Esophagus muscularis mucosa (tissue), 3 donors: ENCODE measurements at regions not wholly inside any gene's neighbourhood (a gene's known extent, or its start where the extent isn't known, plus 50 kb on each side); places are given as distances from the start of the nearest gene placed in this dataset.

Experiments
- POLR2A ChIP-seq: fragments of 450-650 bp; IDR thresholded peaks from one replicate; pipeline ENCODE4 v1.6.1; 2017; ENCODE audit warnings: antibody characterized with exemption, moderate library complexity, mild to moderate bottlenecking, low read depth
- POLR2AphosphoS5 ChIP-seq, 2 donors: sonication (generic); formaldehyde crosslinking; IDR thresholded peaks; one replicate each; pipeline ENCODE4 v1.6.1; 2017; ENCODE audit warnings: antibody characterized with exemption in 2 of 2
- TF ChIP-seq, protein P1 (sequence below), 3 experiments: fragments of 200-600 bp in 2 of 3; fragments of 450-650 bp in 1 of 3; sonication (generic) in 2 of 3; IDR thresholded peaks; one replicate each; pipeline ENCODE4 v1.5.1; 2017 to 2019; ENCODE audit warnings: antibody characterized with exemption in 3 of 3, mild to moderate bottlenecking in 2 of 3, moderate library complexity in 1 of 3

DNA sequence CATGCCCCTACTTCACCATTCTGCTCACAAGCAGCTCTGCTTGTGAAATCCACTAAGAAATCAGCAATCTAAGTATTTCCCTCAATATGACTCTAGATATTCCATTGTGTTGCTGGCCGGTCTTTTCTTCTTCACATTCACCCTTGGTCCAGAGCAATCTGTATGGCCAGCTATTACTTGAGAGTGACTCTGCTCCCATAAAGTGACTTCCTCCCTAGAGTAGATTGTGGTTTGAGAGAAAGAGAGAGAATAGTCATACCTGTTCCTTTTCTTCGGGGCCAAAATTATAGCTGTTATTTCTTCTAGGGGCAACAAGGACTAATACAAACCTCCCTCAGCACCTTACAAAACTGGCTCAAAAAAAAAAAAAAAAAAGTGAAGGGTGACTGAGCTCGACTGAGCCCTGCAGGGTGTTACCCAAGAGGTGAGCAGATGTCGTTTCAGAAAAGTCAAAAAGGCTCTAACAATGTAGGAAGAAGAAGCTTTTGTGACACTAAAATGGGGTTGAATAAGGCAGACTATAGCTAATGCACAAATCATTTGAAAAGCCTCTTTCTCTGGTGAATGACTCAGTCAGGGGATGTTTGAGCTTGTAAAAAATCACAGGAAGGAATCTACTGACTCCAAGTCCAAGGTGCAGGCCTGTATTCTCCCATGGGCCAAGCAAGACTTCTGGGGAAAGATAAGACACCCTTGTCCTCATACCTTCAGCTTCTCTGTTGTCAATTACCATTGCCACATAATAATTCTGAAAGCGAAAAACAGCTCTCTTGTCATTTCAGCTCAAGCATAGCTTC, 161.0 kb upstream of the SLC24A5 start:
- TF ChIP-seq, protein P1, sequence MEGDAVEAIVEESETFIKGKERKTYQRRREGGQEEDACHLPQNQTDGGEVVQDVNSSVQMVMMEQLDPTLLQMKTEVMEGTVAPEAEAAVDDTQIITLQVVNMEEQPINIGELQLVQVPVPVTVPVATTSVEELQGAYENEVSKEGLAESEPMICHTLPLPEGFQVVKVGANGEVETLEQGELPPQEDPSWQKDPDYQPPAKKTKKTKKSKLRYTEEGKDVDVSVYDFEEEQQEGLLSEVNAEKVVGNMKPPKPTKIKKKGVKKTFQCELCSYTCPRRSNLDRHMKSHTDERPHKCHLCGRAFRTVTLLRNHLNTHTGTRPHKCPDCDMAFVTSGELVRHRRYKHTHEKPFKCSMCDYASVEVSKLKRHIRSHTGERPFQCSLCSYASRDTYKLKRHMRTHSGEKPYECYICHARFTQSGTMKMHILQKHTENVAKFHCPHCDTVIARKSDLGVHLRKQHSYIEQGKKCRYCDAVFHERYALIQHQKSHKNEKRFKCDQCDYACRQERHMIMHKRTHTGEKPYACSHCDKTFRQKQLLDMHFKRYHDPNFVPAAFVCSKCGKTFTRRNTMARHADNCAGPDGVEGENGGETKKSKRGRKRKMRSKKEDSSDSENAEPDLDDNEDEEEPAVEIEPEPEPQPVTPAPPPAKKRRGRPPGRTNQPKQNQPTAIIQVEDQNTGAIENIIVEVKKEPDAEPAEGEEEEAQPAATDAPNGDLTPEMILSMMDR (IDR thresholded peaks at IDR 0.05) = no peak
- TF ChIP-seq POLR2A (no peak), POLR2AphosphoS5 (IDR thresholded peaks at IDR 0.05) (no peak)
